ENCODE measurements at regions not wholly inside any gene's neighbourhood (a gene's known extent, or its start where the extent isn't known, plus 50 kb on each side); places are given as distances from the start of the nearest gene placed in this dataset.

DNA sequence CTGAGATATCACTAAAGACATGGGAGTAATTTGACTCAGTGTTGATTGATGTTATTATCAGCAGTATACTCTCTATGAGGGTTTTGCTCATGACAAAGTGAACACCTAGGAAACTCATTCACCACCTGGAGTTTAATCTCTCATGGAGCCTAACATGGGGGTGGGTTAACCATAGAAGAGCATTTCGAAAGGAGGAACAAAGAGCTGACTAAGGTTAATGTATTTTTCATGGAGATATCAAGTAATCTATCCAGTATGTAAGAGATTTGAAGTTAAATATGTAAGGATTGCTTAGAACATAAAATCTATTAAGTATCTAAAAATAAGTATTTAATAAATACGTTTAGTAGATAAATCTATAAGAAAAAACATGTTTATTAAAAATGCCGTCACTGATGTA, 917.8 kb downstream of the EPHA4 start:
- H3K27ac Mint-ChIP-seq: no peak overlapping the region
- ChIA-PET CTCF (no interaction called here), POLR2A (no interaction called here)
- H3K4me3 Mint-ChIP-seq: no peak overlapping the region
- H3K36me3 Mint-ChIP-seq: no peaks in the 10 kb centered on the region
- peaks cover 4% of the 10 kb centered on the region; the same call in 1 of the 2 replicates for H3K27me3 Mint-ChIP-seq (ENCODE audit: low read depth)
- DNase-seq (ENCODE audit: low spot score) (no peak), ATAC-seq (no peak)
- H3K4me1 Mint-ChIP-seq: no peaks in the 10 kb centered on the region
- TF ChIP-seq, protein P1, sequence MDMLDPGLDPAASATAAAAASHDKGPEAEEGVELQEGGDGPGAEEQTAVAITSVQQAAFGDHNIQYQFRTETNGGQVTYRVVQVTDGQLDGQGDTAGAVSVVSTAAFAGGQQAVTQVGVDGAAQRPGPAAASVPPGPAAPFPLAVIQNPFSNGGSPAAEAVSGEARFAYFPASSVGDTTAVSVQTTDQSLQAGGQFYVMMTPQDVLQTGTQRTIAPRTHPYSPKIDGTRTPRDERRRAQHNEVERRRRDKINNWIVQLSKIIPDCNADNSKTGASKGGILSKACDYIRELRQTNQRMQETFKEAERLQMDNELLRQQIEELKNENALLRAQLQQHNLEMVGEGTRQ (CRISPR knock-in tag; IDR thresholded peaks at IDR 0.05): no peak
- TF ChIP-seq ESRRA (CRISPR knock-in tag; IDR thresholded peaks at IDR 0.05; ENCODE audit: borderline replicate concordance) (no peak), TEAD4 (CRISPR knock-in tag; IDR thresholded peaks at IDR 0.05) (no peak), ZNF396 (CRISPR knock-in tag; IDR thresholded peaks at IDR 0.05; ENCODE audit: borderline replicate concordance) (no peak), ZNF232 (CRISPR knock-in tag; IDR thresholded peaks at IDR 0.05) (no peak), PRRX2 (CRISPR knock-in tag; IDR thresholded peaks at IDR 0.05) (no peak), CREB1 (CRISPR knock-in tag; IDR thresholded peaks at IDR 0.05) (no peak), MYBL2 (CRISPR knock-in tag; IDR thresholded peaks at IDR 0.05) (no peak), ZNF671 (CRISPR knock-in tag; IDR thresholded peaks at IDR 0.05) (no peak), ZNF121 (CRISPR knock-in tag; IDR thresholded peaks at IDR 0.05) (no peak), ELF4 (CRISPR knock-in tag; IDR thresholded peaks at IDR 0.05; ENCODE audit: low read depth) (no peak), ZNF416 (CRISPR knock-in tag; IDR thresholded peaks at IDR 0.05) (no peak)
- TF ChIP-seq, protein P2, sequence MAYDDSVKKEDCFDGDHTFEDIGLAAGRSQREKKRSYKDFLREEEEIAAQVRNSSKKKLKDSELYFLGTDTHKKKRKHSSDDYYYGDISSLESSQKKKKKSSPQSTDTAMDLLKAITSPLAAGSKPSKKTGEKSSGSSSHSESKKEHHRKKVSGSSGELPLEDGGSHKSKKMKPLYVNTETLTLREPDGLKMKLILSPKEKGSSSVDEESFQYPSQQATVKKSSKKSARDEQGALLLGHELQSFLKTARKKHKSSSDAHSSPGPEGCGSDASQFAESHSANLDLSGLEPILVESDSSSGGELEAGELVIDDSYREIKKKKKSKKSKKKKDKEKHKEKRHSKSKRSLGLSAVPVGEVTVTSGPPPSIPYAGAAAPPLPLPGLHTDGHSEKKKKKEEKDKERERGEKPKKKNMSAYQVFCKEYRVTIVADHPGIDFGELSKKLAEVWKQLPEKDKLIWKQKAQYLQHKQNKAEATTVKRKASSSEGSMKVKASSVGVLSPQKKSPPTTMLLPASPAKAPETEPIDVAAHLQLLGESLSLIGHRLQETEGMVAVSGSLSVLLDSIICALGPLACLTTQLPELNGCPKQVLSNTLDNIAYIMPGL (CRISPR knock-in tag; IDR thresholded peaks at IDR 0.05): no peak
- TF ChIP-seq, protein P3, sequence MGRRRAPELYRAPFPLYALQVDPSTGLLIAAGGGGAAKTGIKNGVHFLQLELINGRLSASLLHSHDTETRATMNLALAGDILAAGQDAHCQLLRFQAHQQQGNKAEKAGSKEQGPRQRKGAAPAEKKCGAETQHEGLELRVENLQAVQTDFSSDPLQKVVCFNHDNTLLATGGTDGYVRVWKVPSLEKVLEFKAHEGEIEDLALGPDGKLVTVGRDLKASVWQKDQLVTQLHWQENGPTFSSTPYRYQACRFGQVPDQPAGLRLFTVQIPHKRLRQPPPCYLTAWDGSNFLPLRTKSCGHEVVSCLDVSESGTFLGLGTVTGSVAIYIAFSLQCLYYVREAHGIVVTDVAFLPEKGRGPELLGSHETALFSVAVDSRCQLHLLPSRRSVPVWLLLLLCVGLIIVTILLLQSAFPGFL (CRISPR knock-in tag; IDR thresholded peaks at IDR 0.05; ENCODE audit: borderline replicate concordance): no peak
- TF ChIP-seq, protein P4, sequence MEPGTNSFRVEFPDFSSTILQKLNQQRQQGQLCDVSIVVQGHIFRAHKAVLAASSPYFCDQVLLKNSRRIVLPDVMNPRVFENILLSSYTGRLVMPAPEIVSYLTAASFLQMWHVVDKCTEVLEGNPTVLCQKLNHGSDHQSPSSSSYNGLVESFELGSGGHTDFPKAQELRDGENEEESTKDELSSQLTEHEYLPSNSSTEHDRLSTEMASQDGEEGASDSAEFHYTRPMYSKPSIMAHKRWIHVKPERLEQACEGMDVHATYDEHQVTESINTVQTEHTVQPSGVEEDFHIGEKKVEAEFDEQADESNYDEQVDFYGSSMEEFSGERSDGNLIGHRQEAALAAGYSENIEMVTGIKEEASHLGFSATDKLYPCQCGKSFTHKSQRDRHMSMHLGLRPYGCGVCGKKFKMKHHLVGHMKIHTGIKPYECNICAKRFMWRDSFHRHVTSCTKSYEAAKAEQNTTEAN (CRISPR knock-in tag; IDR thresholded peaks at IDR 0.05): no peak
- TF ChIP-seq, protein P5, sequence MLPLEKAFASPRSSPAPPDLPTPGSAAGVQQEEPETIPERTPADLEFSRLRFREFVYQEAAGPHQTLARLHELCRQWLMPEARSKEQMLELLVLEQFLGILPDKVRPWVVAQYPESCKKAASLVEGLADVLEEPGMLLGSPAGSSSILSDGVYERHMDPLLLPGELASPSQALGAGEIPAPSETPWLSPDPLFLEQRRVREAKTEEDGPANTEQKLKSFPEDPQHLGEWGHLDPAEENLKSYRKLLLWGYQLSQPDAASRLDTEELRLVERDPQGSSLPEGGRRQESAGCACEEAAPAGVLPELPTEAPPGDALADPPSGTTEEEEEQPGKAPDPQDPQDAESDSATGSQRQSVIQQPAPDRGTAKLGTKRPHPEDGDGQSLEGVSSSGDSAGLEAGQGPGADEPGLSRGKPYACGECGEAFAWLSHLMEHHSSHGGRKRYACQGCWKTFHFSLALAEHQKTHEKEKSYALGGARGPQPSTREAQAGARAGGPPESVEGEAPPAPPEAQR (CRISPR knock-in tag; IDR thresholded peaks at IDR 0.05): no peak
- H3K9me3 Mint-ChIP-seq: no peaks in the 10 kb centered on the region

DNA sequence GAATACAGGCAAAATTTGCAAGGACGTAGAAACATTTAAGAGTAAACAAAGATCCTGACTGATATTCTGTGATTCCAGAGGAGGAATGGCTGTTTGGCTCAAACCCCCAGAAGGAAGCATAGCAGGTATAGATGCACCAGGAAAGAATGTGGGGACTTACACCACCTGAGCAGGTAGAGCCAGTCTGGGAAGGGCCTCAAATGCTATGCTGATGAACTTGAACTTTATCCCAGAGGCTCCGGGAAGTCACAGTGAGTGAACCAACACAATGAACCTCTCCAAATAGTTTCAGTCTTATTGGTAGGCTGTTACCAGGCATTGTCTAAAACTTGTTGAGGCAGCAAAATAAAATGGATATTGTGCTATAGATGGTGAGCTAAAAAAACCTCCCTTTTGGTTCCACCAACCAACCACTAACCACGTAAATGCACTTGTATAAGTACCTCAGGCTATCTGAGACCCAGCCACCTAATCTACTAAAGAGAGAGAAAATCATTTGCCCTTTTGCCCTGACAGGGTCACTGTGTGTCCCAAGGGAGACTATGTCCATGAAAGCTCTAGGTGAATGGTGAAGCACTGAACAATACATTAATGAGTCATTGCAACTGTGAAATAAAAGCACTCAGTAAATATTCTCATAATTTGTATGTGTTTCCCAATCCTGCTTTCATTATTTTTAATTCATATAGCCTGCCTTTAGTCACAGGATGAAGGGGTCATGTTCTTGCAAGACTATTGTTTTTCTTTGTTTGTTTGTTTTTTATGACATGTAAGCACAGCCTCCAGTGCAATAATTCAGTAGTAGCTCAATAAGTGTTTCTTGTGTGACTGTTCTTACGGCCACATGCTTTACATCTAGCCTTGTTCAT, 911.6 kb downstream of the EPHA4 start:
- H3K9me3 Mint-ChIP-seq: no peaks in the 10 kb centered on the region
- ChIA-PET CTCF (interaction anchor here (1.2 kb wide), 1 partner anchor 27 kb away, joined by 3 read pairs; no protein-coding TSS in a partner anchor), POLR2A (no interaction called here)
- DNase-seq (ENCODE audit: low spot score) (no peak), ATAC-seq (no peak; the same call in 1 of the 2 replicates)
- no peaks in the 10 kb centered on the region for H3K36me3 Mint-ChIP-seq
- H3K4me3 Mint-ChIP-seq: no peak overlapping the region
- peaks cover 8% of the 10 kb centered on the region; the same call in 1 of the 2 replicates for H3K4me1 Mint-ChIP-seq
- no peaks in the 10 kb centered on the region for H3K27me3 Mint-ChIP-seq (ENCODE audit: low read depth)
- H3K27ac Mint-ChIP-seq: no peak overlapping the region
- TF ChIP-seq, protein P3 (CRISPR knock-in tag; IDR thresholded peaks at IDR 0.05; ENCODE audit: borderline replicate concordance): no peak
- TF ChIP-seq FOXK1 (CRISPR knock-in tag; IDR thresholded peaks at IDR 0.05): no peak
- TF ChIP-seq, protein P6, sequence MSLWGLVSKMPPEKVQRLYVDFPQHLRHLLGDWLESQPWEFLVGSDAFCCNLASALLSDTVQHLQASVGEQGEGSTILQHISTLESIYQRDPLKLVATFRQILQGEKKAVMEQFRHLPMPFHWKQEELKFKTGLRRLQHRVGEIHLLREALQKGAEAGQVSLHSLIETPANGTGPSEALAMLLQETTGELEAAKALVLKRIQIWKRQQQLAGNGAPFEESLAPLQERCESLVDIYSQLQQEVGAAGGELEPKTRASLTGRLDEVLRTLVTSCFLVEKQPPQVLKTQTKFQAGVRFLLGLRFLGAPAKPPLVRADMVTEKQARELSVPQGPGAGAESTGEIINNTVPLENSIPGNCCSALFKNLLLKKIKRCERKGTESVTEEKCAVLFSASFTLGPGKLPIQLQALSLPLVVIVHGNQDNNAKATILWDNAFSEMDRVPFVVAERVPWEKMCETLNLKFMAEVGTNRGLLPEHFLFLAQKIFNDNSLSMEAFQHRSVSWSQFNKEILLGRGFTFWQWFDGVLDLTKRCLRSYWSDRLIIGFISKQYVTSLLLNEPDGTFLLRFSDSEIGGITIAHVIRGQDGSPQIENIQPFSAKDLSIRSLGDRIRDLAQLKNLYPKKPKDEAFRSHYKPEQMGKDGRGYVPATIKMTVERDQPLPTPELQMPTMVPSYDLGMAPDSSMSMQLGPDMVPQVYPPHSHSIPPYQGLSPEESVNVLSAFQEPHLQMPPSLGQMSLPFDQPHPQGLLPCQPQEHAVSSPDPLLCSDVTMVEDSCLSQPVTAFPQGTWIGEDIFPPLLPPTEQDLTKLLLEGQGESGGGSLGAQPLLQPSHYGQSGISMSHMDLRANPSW (CRISPR knock-in tag; conservative IDR thresholded peaks at IDR 0.05; ENCODE audit: low read depth): no peak
- TF ChIP-seq, protein P7, sequence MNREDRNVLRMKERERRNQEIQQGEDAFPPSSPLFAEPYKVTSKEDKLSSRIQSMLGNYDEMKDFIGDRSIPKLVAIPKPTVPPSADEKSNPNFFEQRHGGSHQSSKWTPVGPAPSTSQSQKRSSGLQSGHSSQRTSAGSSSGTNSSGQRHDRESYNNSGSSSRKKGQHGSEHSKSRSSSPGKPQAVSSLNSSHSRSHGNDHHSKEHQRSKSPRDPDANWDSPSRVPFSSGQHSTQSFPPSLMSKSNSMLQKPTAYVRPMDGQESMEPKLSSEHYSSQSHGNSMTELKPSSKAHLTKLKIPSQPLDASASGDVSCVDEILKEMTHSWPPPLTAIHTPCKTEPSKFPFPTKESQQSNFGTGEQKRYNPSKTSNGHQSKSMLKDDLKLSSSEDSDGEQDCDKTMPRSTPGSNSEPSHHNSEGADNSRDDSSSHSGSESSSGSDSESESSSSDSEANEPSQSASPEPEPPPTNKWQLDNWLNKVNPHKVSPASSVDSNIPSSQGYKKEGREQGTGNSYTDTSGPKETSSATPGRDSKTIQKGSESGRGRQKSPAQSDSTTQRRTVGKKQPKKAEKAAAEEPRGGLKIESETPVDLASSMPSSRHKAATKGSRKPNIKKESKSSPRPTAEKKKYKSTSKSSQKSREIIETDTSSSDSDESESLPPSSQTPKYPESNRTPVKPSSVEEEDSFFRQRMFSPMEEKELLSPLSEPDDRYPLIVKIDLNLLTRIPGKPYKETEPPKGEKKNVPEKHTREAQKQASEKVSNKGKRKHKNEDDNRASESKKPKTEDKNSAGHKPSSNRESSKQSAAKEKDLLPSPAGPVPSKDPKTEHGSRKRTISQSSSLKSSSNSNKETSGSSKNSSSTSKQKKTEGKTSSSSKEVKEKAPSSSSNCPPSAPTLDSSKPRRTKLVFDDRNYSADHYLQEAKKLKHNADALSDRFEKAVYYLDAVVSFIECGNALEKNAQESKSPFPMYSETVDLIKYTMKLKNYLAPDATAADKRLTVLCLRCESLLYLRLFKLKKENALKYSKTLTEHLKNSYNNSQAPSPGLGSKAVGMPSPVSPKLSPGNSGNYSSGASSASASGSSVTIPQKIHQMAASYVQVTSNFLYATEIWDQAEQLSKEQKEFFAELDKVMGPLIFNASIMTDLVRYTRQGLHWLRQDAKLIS (CRISPR knock-in tag; IDR thresholded peaks at IDR 0.05; ENCODE audit: borderline replicate concordance): no peak
- TF ChIP-seq SOX15 (CRISPR knock-in tag; IDR thresholded peaks at IDR 0.05): no peak

Data from WTC11 (cell line).